ENCODE measurements at regions not wholly inside any gene's neighbourhood (a gene's known extent, or its start where the extent isn't known, plus 50 kb on each side); places are given as distances from the start of the nearest gene placed in this dataset.
"Not testable (repeated sequence)": the region's sequence is repeated elsewhere in the genome, so short reads cannot be mapped to it uniquely, and the experiment has no call there.

- Histone ChIP-seq H3K36me3 (ENCODE audit: control insufficient read depth, insufficient read depth, low read length) (no peaks in the 10 kb centered on the region), H3K9ac (ENCODE audit: low read length) (no peak overlapping the region), H3K27me3 (ENCODE audit: control insufficient read depth, insufficient read depth, low read length) (no peaks in the 10 kb centered on the region), H3K4me3 (ENCODE audit: low read length) (no peak overlapping the region), H3K4me1 (ENCODE audit: control insufficient read depth, insufficient read depth, low read length) (no peaks in the 10 kb centered on the region), H3K27ac (ENCODE audit: low read depth, low read length) (no peak overlapping the region)
Measured at GRCh38 chr5:2375291-2375690, 376.2 kb downstream of the IRX2 start.

- Histone ChIP-seq H3K27ac (ENCODE audit: low read depth, low read length) (no peak overlapping the region), H3K36me3 (ENCODE audit: control insufficient read depth, insufficient read depth, low read length) (no peaks in the 10 kb centered on the region), H3K4me3 (ENCODE audit: low read length) (no peak overlapping the region), H3K9ac (ENCODE audit: low read length) (no peak overlapping the region), H3K4me1 (ENCODE audit: control insufficient read depth, insufficient read depth, low read length) (no peaks in the 10 kb centered on the region), H3K27me3 (ENCODE audit: control insufficient read depth, insufficient read depth, low read length) (no peaks in the 10 kb centered on the region)
Measured at GRCh38 chr5:2374703-2375102, 376.8 kb downstream of the IRX2 start.

GRCh38 chr5:2373631-2374030 is 377.8 kb downstream of the IRX2 start:
- H3K27me3 ChIP-seq (ENCODE audit: control insufficient read depth, insufficient read depth, low read length): no peaks in the 10 kb centered on the region
- no peak overlapping the region for H3K4me3 ChIP-seq (ENCODE audit: low read length)
- no peaks in the 10 kb centered on the region for H3K36me3 ChIP-seq (ENCODE audit: control insufficient read depth, insufficient read depth, low read length)
- no peak overlapping the region for H3K9ac ChIP-seq (ENCODE audit: low read length)
- H3K4me1 ChIP-seq (ENCODE audit: control insufficient read depth, insufficient read depth, low read length): no peaks in the 10 kb centered on the region
- H3K27ac ChIP-seq (ENCODE audit: low read depth, low read length): no peak overlapping the region

GRCh38 chr5:2371419-2371710 is 380.1 kb downstream of the IRX2 start:
- Histone ChIP-seq H3K4me3 (ENCODE audit: low read length) (no peak overlapping the region), H3K27ac (ENCODE audit: low read depth, low read length) (no peak overlapping the region), H3K4me1 (ENCODE audit: control insufficient read depth, insufficient read depth, low read length) (no peaks in the 10 kb centered on the region), H3K27me3 (ENCODE audit: control insufficient read depth, insufficient read depth, low read length) (no peaks in the 10 kb centered on the region), H3K36me3 (ENCODE audit: control insufficient read depth, insufficient read depth, low read length) (no peaks in the 10 kb centered on the region), H3K9ac (ENCODE audit: low read length) (no peak overlapping the region)

GRCh38 chr5:2370626-2371418 is 380.7 kb downstream of the IRX2 start:
- H3K4me3 ChIP-seq (ENCODE audit: low read length): no peak overlapping the region
- H3K9ac ChIP-seq (ENCODE audit: low read length): no peak overlapping the region
- H3K27me3 ChIP-seq (ENCODE audit: control insufficient read depth, insufficient read depth, low read length): no peaks in the 10 kb centered on the region
- no peaks in the 10 kb centered on the region for H3K36me3 ChIP-seq (ENCODE audit: control insufficient read depth, insufficient read depth, low read length)
- H3K4me1 ChIP-seq (ENCODE audit: control insufficient read depth, insufficient read depth, low read length): no peaks in the 10 kb centered on the region
- no peak overlapping the region for H3K27ac ChIP-seq (ENCODE audit: low read depth, low read length)

GRCh38 chr5:2369178-2369577 is 382.3 kb downstream of the IRX2 start:
- no peaks in the 10 kb centered on the region for H3K27me3 ChIP-seq (ENCODE audit: control insufficient read depth, insufficient read depth, low read length)
- no peak overlapping the region for H3K9ac ChIP-seq (ENCODE audit: low read length)
- H3K4me1 ChIP-seq (ENCODE audit: control insufficient read depth, insufficient read depth, low read length): no peaks in the 10 kb centered on the region
- H3K36me3 ChIP-seq (ENCODE audit: control insufficient read depth, insufficient read depth, low read length): no peaks in the 10 kb centered on the region
- no peak overlapping the region for H3K4me3 ChIP-seq (ENCODE audit: low read length)
- H3K27ac ChIP-seq (ENCODE audit: low read depth, low read length): no peak overlapping the region

- no peaks in the 10 kb centered on the region for H3K4me1 ChIP-seq (ENCODE audit: control insufficient read depth, insufficient read depth, low read length)
- no peak overlapping the region for H3K9ac ChIP-seq (ENCODE audit: low read length)
- H3K27me3 ChIP-seq (ENCODE audit: control insufficient read depth, insufficient read depth, low read length): no peaks in the 10 kb centered on the region
- H3K36me3 ChIP-seq (ENCODE audit: control insufficient read depth, insufficient read depth, low read length): no peaks in the 10 kb centered on the region
- H3K27ac ChIP-seq (ENCODE audit: low read depth, low read length): no peak overlapping the region
- H3K4me3 ChIP-seq (ENCODE audit: low read length): no peak overlapping the region
Measured at GRCh38 chr5:2366816-2367215, 384.7 kb downstream of the IRX2 start.

GRCh38 chr5:2357309-2357708 is 394.2 kb downstream of the IRX2 start:
- Histone ChIP-seq H3K4me3 (ENCODE audit: low read length) (no peak overlapping the region), H3K4me1 (ENCODE audit: control insufficient read depth, insufficient read depth, low read length) (no peaks in the 10 kb centered on the region), H3K9ac (ENCODE audit: low read length) (no peak overlapping the region), H3K27ac (ENCODE audit: low read depth, low read length) (no peak overlapping the region), H3K36me3 (ENCODE audit: control insufficient read depth, insufficient read depth, low read length) (no peaks in the 10 kb centered on the region), H3K27me3 (ENCODE audit: control insufficient read depth, insufficient read depth, low read length) (no peaks in the 10 kb centered on the region)

GRCh38 chr5:2355859-2356258 is 395.6 kb downstream of the IRX2 start:
- Histone ChIP-seq H3K9ac (ENCODE audit: low read length) (no peak overlapping the region), H3K27ac (ENCODE audit: low read depth, low read length) (no peak overlapping the region), H3K4me1 (ENCODE audit: control insufficient read depth, insufficient read depth, low read length) (no peaks in the 10 kb centered on the region), H3K4me3 (ENCODE audit: low read length) (no peak overlapping the region), H3K36me3 (ENCODE audit: control insufficient read depth, insufficient read depth, low read length) (no peaks in the 10 kb centered on the region), H3K27me3 (ENCODE audit: control insufficient read depth, insufficient read depth, low read length) (no peaks in the 10 kb centered on the region)

- no peak overlapping the region for H3K4me3 ChIP-seq (ENCODE audit: low read length)
- no peak overlapping the region for H3K27ac ChIP-seq (ENCODE audit: low read depth, low read length)
- no peaks in the 10 kb centered on the region for H3K4me1 ChIP-seq (ENCODE audit: control insufficient read depth, insufficient read depth, low read length)
- H3K36me3 ChIP-seq (ENCODE audit: control insufficient read depth, insufficient read depth, low read length): no peaks in the 10 kb centered on the region
- H3K9ac ChIP-seq (ENCODE audit: low read length): no peak overlapping the region
- no peaks in the 10 kb centered on the region for H3K27me3 ChIP-seq (ENCODE audit: control insufficient read depth, insufficient read depth, low read length)
Measured at GRCh38 chr5:2353871-2354440, 397.5 kb downstream of the IRX2 start.

GRCh38 chr5:2353211-2353610 is 398.3 kb downstream of the IRX2 start:
- Histone ChIP-seq H3K27me3 (ENCODE audit: control insufficient read depth, insufficient read depth, low read length) (no peaks in the 10 kb centered on the region), H3K27ac (ENCODE audit: low read depth, low read length) (no peak overlapping the region), H3K4me1 (ENCODE audit: control insufficient read depth, insufficient read depth, low read length) (no peaks in the 10 kb centered on the region), H3K36me3 (ENCODE audit: control insufficient read depth, insufficient read depth, low read length) (no peaks in the 10 kb centered on the region), H3K4me3 (ENCODE audit: low read length) (no peak overlapping the region), H3K9ac (ENCODE audit: low read length) (no peak overlapping the region)

GRCh38 chr5:2352101-2352861 is 399.2 kb downstream of the IRX2 start:
- Histone ChIP-seq H3K36me3 (ENCODE audit: control insufficient read depth, insufficient read depth, low read length) (no peaks in the 10 kb centered on the region), H3K27me3 (ENCODE audit: control insufficient read depth, insufficient read depth, low read length) (no peaks in the 10 kb centered on the region), H3K9ac (ENCODE audit: low read length) (no peak overlapping the region), H3K4me3 (ENCODE audit: low read length) (no peak overlapping the region), H3K4me1 (ENCODE audit: control insufficient read depth, insufficient read depth, low read length) (no peaks in the 10 kb centered on the region), H3K27ac (ENCODE audit: low read depth, low read length) (no peak overlapping the region)

- H3K4me3 ChIP-seq (ENCODE audit: low read length); H3K9ac ChIP-seq (ENCODE audit: low read length); H3K27me3 ChIP-seq (ENCODE audit: control insufficient read depth, insufficient read depth, low read length); H3K27ac ChIP-seq (ENCODE audit: low read depth, low read length); H3K4me1 ChIP-seq (ENCODE audit: control insufficient read depth, insufficient read depth, low read length); H3K36me3 ChIP-seq (ENCODE audit: control insufficient read depth, insufficient read depth, low read length): not testable (repeated sequence)
Measured at GRCh38 chr5:2349768-2350167, 401.7 kb downstream of the IRX2 start.
